Mucosa of stomach (tissue), 1 donor: ENCODE measurements at regions not wholly inside any gene's neighbourhood (a gene's known extent, or its start where the extent isn't known, plus 50 kb on each side); places are given as distances from the start of the nearest gene placed in this dataset.

Experiments
- H3K27me3 ChIP-seq: one replicate; pipeline ENCODE4 v1.7.0; 2013; ENCODE audit warnings: mild to moderate bottlenecking, low read length; ENCODE audit not compliant: control insufficient read depth, insufficient read depth
- H3K36me3 ChIP-seq: one replicate; pipeline ENCODE4 v1.7.0; 2013; ENCODE audit warnings: low read length; ENCODE audit not compliant: control insufficient read depth, insufficient read depth
- H3K4me1 ChIP-seq: one replicate; pipeline ENCODE4 v1.7.0; 2013; ENCODE audit warnings: mild to moderate bottlenecking, low read length; ENCODE audit not compliant: control insufficient read depth, insufficient read depth
- H3K4me3 ChIP-seq: one replicate; pipeline ENCODE4 v1.7.0; 2013; ENCODE audit warnings: low read length
- H3K9ac ChIP-seq: one replicate; pipeline ENCODE4 v1.7.0; 2013; ENCODE audit warnings: mild to moderate bottlenecking, low read length, moderate library complexity
- H3K9me3 ChIP-seq: one replicate; pipeline ENCODE4 v1.7.0; 2013; ENCODE audit warnings: mild to moderate bottlenecking, low read length, moderate library complexity; ENCODE audit not compliant: control insufficient read depth
- donor health status: Pancreatic carcinoma.

- Histone ChIP-seq H3K9ac (no peak overlapping the region), H3K4me3 (no peak overlapping the region), H3K36me3 (no peaks in the 10 kb centered on the region), H3K9me3 (no peaks in the 10 kb centered on the region), H3K27me3 (no peaks in the 10 kb centered on the region), H3K4me1 (no peaks in the 10 kb centered on the region)
These were observed 379.9 kb upstream of the KCNMB2 start for GRCh38 chr3:178156301-178156700.

- Histone ChIP-seq H3K4me3 (no peak overlapping the region), H3K36me3 (no peaks in the 10 kb centered on the region), H3K9me3 (no peaks in the 10 kb centered on the region), H3K27me3 (no peaks in the 10 kb centered on the region), H3K4me1 (no peaks in the 10 kb centered on the region), H3K9ac (no peak overlapping the region)
These were observed 376.5 kb upstream of the KCNMB2 start for GRCh38 chr3:178159691-178160220.

- no peaks in the 10 kb centered on the region for H3K27me3 ChIP-seq
- H3K4me1 ChIP-seq, result no peaks in the 10 kb centered on the region
- no peaks in the 10 kb centered on the region for H3K36me3 ChIP-seq
- no peak overlapping the region for H3K4me3 ChIP-seq
- H3K9me3 ChIP-seq, result no peaks in the 10 kb centered on the region
- no peak overlapping the region for H3K9ac ChIP-seq
These were observed 366.8 kb upstream of the KCNMB2 start for GRCh38 chr3:178169421-178169820.

GRCh38 chr3:178170698-178171535 is 365.3 kb upstream of the KCNMB2 start:
- no peaks in the 10 kb centered on the region for H3K9me3 ChIP-seq
- H3K27me3 ChIP-seq, result no peaks in the 10 kb centered on the region
- no peak overlapping the region for H3K9ac ChIP-seq
- peaks cover 3% of the 10 kb centered on the region for H3K4me1 ChIP-seq
- no peak overlapping the region for H3K4me3 ChIP-seq
- no peaks in the 10 kb centered on the region for H3K36me3 ChIP-seq

- Histone ChIP-seq H3K36me3 (no peaks in the 10 kb centered on the region), H3K9ac (no peak overlapping the region), H3K4me3 (no peak overlapping the region), H3K4me1 (peaks cover 3% of the 10 kb centered on the region), H3K27me3 (no peaks in the 10 kb centered on the region), H3K9me3 (no peaks in the 10 kb centered on the region)
These were observed 364.1 kb upstream of the KCNMB2 start for GRCh38 chr3:178172121-178172520.

- Histone ChIP-seq H3K27me3 (no peaks in the 10 kb centered on the region), H3K36me3 (no peaks in the 10 kb centered on the region), H3K4me1 (peaks cover 3% of the 10 kb centered on the region), H3K9ac (no peak overlapping the region), H3K9me3 (no peaks in the 10 kb centered on the region), H3K4me3 (no peak overlapping the region)
These were observed 361.9 kb upstream of the KCNMB2 start for GRCh38 chr3:178174201-178174915.

GRCh38 chr3:178181088-178181487 is 355.1 kb upstream of the KCNMB2 start:
- Histone ChIP-seq H3K9ac (no peak overlapping the region), H3K4me3 (no peak overlapping the region), H3K9me3 (no peaks in the 10 kb centered on the region)

GRCh38 chr3:178181784-178182183 is 354.5 kb upstream of the KCNMB2 start:
- Histone ChIP-seq H3K4me3 (no peak overlapping the region), H3K9ac (no peak overlapping the region), H3K4me1 (no peaks in the 10 kb centered on the region), H3K36me3 (no peaks in the 10 kb centered on the region), H3K9me3 (no peaks in the 10 kb centered on the region), H3K27me3 (no peaks in the 10 kb centered on the region)

More at GRCh38 chr3:178181088-178181487, 355.1 kb upstream of the KCNMB2 start:
- no peaks in the 10 kb centered on the region for H3K36me3 ChIP-seq
- no peaks in the 10 kb centered on the region for H3K27me3 ChIP-seq
- no peaks in the 10 kb centered on the region for H3K4me1 ChIP-seq

GRCh38 chr3:178182337-178182779 is 353.9 kb upstream of the KCNMB2 start:
- Histone ChIP-seq H3K4me1 (no peaks in the 10 kb centered on the region), H3K9me3 (no peaks in the 10 kb centered on the region), H3K36me3 (no peaks in the 10 kb centered on the region), H3K27me3 (no peaks in the 10 kb centered on the region), H3K4me3 (no peak overlapping the region), H3K9ac (no peak overlapping the region)

GRCh38 chr3:178184833-178185232 is 351.4 kb upstream of the KCNMB2 start:
- Histone ChIP-seq H3K4me3 (no peak overlapping the region), H3K4me1 (no peaks in the 10 kb centered on the region), H3K9me3 (no peaks in the 10 kb centered on the region)

GRCh38 chr3:178186666-178187065 is 349.6 kb upstream of the KCNMB2 start:
- Histone ChIP-seq H3K36me3 (no peaks in the 10 kb centered on the region), H3K4me3 (no peak overlapping the region), H3K4me1 (no peaks in the 10 kb centered on the region), H3K9me3 (no peaks in the 10 kb centered on the region), H3K9ac (no peak overlapping the region), H3K27me3 (no peaks in the 10 kb centered on the region)

More at GRCh38 chr3:178184833-178185232, 351.4 kb upstream of the KCNMB2 start:
- Histone ChIP-seq H3K9ac (no peak overlapping the region), H3K36me3 (no peaks in the 10 kb centered on the region), H3K27me3 (no peaks in the 10 kb centered on the region)

GRCh38 chr3:178189854-178190253 is 346.4 kb upstream of the KCNMB2 start:
- Histone ChIP-seq H3K9ac (no peak overlapping the region), H3K27me3 (no peaks in the 10 kb centered on the region), H3K4me1 (no peaks in the 10 kb centered on the region), H3K4me3 (no peak overlapping the region), H3K9me3 (no peaks in the 10 kb centered on the region), H3K36me3 (no peaks in the 10 kb centered on the region)
